GM12875 (cell line): ENCODE measurements at regions not wholly inside any gene's neighbourhood (a gene's known extent, or its start where the extent isn't known, plus 50 kb on each side); places are given as distances from the start of the nearest gene placed in this dataset.

Experiments used
- H3K4me3 ChIP-seq: one replicate; pipeline ENCODE4 v1.5.1; 2011; ENCODE audit warnings: low read depth, low read length, control low read depth
- TF ChIP-seq, protein P1 (sequence below): IDR thresholded peaks from 2 replicates; pipeline ENCODE4 v1.5.1; 2011; ENCODE audit warnings: low read depth, mild to moderate bottlenecking, control low read depth, inconsistent platforms, low read length, moderate library complexity, borderline replicate concordance; ENCODE audit not compliant: insufficient read depth

DNA sequence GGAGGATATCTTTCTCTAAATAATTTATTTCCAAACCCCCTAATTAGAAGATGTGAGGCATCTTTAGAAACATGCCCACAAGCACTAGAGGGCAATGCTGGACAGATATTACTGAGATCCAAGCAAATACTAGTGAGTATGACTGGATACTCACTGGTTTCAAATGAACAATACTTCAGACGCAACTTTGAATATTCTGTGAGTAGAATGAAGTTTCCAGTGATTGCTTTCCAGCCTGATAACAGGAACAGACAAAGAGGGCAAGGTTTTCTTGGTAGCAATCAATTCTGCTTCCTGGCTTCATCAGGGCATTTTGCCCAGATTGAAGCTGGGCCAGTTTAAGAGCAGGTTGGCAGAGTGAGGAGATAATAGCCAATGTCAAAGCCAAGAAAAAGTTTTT, 442.6 kb upstream of the PDZRN3 start:
- TF ChIP-seq, protein P1, sequence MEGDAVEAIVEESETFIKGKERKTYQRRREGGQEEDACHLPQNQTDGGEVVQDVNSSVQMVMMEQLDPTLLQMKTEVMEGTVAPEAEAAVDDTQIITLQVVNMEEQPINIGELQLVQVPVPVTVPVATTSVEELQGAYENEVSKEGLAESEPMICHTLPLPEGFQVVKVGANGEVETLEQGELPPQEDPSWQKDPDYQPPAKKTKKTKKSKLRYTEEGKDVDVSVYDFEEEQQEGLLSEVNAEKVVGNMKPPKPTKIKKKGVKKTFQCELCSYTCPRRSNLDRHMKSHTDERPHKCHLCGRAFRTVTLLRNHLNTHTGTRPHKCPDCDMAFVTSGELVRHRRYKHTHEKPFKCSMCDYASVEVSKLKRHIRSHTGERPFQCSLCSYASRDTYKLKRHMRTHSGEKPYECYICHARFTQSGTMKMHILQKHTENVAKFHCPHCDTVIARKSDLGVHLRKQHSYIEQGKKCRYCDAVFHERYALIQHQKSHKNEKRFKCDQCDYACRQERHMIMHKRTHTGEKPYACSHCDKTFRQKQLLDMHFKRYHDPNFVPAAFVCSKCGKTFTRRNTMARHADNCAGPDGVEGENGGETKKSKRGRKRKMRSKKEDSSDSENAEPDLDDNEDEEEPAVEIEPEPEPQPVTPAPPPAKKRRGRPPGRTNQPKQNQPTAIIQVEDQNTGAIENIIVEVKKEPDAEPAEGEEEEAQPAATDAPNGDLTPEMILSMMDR: no peak
- no peak overlapping the region for H3K4me3 ChIP-seq

DNA sequence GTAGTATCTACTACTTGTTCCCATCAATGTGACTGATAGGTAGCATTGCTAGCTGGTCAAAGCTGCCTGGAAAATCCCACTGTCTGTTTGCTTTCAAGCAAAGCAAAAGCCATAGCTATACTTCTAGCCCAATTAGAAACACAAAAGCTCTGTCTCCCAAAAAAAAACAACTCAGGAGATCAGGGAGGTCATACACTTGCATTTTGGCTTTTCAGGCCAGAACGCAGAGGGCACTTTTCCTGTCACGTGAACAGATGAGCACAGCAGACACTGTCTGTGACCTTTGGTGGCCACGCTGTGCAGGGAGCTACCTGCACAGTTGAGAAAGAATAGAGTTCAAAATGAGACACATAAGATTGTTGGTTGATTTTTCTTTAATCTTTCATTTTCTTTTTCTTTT, 441.7 kb upstream of the PDZRN3 start:
- H3K4me3 ChIP-seq: no peak overlapping the region
- TF ChIP-seq, protein P1: no peak

DNA sequence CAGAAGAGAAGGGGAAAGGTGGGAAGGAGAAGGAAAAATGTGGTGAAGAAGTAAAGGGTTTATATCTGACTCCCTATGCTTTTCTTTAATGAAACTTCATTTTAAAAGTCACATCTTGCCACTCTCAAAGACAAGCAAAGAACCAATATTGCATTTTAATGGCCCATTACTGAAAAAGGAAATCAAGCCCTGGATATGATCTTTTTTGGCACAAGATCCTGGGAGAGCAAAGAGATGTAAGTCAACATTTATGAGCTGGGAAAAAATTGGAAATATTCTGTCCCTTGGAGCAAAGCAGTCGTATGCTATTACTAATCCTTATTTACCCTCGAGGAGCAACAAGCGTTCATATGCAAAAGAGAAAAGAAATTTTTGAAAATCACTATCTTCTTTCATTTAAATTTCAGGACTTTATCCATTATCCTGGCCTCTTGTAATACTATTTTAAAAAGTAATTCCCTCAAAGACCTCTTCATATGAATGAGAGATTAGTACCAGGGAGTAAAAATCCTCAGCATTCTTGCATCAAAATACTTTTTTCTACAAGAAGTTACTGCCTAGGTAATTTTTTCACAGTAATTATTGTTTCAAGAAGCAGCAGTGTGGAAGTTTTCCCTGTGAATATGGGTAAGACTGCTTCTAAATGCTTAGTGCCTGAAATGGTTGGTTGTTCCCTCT, 435.3 kb upstream of the PDZRN3 start:
- no peak overlapping the region for H3K4me3 ChIP-seq
- TF ChIP-seq, protein P1: no peak

DNA sequence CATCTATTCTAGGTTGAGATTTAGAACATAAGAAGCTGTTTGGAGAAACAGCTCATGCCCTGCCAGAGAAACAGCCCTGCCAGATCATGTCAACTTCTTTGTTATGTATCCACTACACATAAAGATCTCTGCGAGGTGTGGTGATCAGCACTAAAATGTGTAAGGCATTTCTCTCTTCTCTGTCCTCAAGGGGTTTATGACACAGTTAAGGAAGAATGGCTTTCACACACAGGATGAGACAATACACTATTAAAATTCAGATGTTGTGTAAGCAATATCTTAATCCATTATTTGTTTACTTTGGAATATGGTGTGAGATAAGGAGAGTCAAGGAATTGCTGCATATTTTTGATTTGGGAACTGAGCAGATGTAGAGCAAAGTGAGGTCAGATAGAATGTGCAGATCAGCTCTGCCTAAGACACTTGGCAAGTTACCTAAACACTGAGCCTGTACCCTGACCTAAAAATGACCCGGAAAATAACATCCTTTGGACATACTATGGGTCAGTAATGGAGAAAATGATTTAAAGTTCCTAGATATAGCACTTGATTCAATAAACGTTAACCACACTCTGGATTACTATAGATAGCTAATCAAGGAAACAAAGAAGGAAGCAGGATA, 434.7 kb upstream of the PDZRN3 start:
- no peak overlapping the region for H3K4me3 ChIP-seq
- TF ChIP-seq, protein P1: no peak

DNA sequence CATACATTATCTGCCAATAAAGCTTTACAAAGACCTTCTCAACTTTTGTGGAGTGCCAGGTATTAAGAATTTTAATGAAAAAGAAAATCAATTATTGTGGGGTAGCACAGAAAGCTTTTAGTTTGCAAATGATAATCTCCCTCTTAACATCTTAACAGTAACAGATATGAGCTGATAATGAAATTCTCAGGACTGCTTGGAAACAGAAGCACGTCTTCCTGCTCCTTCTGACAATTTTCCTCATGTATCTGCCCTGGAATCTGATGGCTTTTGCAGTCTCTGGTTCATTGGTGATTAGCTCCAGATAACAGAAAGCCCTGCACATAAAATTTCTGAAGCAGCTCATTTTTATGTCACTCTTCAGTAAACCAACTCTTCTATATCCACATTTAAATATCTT, 432.4 kb upstream of the PDZRN3 start:
- H3K4me3 ChIP-seq: no peak overlapping the region
- TF ChIP-seq, protein P1: no peak

DNA sequence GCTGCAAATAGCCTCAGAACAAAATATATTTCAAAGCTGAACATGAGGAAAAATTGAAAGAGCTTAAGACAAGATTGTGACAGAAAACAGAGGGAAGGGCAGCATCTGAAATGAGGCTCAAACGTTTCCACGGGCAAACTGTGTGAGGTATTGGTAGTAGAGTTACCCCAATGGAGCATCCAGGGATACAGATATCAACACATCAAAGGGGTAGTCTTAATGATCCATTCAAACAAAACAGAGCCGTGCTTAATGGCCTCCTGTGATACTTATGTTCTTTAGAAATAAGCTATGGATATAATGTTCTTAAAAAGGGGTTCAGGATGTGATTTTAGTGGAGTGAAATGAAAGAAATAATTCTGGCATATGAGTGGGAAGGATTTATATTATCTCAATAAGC, 430.3 kb upstream of the PDZRN3 start:
- TF ChIP-seq, protein P1: no peak
- H3K4me3 ChIP-seq: no peak overlapping the region

DNA sequence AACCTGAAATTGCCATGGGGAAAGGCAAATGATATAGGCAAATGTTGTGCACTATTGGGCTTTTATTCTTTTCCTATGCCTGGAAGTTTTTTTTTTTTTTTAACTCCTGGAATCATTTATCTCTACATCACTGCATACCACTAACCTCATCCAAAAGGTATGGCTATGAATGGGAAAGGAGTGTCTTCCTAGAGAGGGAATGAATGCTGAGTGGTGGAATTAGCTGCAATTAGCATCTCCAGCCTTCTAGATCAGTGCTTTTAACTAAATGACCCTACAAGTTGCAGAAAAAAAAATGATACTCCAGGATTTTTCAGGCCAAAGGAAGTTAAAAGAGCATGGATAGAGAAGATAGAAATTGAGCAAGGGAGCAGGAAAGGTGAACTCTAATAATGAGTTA, 429.8 kb upstream of the PDZRN3 start:
- TF ChIP-seq, protein P1: no peak
- H3K4me3 ChIP-seq: no peak overlapping the region
